ENCODE measurements at regions not wholly inside any gene's neighbourhood (a gene's known extent, or its start where the extent isn't known, plus 50 kb on each side); places are given as distances from the start of the nearest gene placed in this dataset.

GRCh38 chr6:126914172-126914571, 204.3 kb upstream of the RSPO3 start:
- no peak for FAIRE-seq

GRCh38 chr6:126914801-126915200, 203.7 kb upstream of the RSPO3 start:
- TF ChIP-seq CTCF (IDR thresholded peaks at IDR 0.05; ENCODE audit: insufficient read depth, missing control alignments) = no peak
- no peak for DNase-seq (ENCODE audit: insufficient read length, low spot score)
- no peak for FAIRE-seq

More at GRCh38 chr6:126914172-126914571, 204.3 kb upstream of the RSPO3 start:
- no peak for DNase-seq (ENCODE audit: insufficient read length, low spot score)
- no peak for TF ChIP-seq CTCF (IDR thresholded peaks at IDR 0.05; ENCODE audit: insufficient read depth, missing control alignments)

- no peak for DNase-seq (ENCODE audit: insufficient read length, low spot score)
- no peak for FAIRE-seq
- TF ChIP-seq CTCF (IDR thresholded peaks at IDR 0.05; ENCODE audit: insufficient read depth, missing control alignments) = no peak
Measured at GRCh38 chr6:126919947-126920346, 198.5 kb upstream of the RSPO3 start.

GRCh38 chr6:126923807-126924206, 194.7 kb upstream of the RSPO3 start:
- no peak for FAIRE-seq
- no peak for TF ChIP-seq CTCF (IDR thresholded peaks at IDR 0.05; ENCODE audit: insufficient read depth, missing control alignments)
- DNase-seq (ENCODE audit: insufficient read length, low spot score) = no peak

GRCh38 chr6:126926926-126927325, 191.5 kb upstream of the RSPO3 start:
- DNase-seq (ENCODE audit: insufficient read length, low spot score) (no peak), FAIRE-seq (no peak)
- TF ChIP-seq CTCF (IDR thresholded peaks at IDR 0.05; ENCODE audit: insufficient read depth, missing control alignments) = no peak

GRCh38 chr6:126927841-126928240, 190.6 kb upstream of the RSPO3 start:
- FAIRE-seq (no peak), DNase-seq (ENCODE audit: insufficient read length, low spot score) (no peak)
- no peak for TF ChIP-seq CTCF (IDR thresholded peaks at IDR 0.05; ENCODE audit: insufficient read depth, missing control alignments)

GRCh38 chr6:126937426-126937825, 181.0 kb upstream of the RSPO3 start:
- DNase-seq (ENCODE audit: insufficient read length, low spot score) = no peak
- no peak for TF ChIP-seq CTCF (IDR thresholded peaks at IDR 0.05; ENCODE audit: insufficient read depth, missing control alignments)
- FAIRE-seq = no peak

Measured in D721Med (cell line).